GM15510 (cell line): ENCODE measurements at regions not wholly inside any gene's neighbourhood (a gene's known extent, or its start where the extent isn't known, plus 50 kb on each side); places are given as distances from the start of the nearest gene placed in this dataset.

Experiments
- POLR2A ChIP-seq: IDR thresholded peaks from 3 replicates; pipeline ENCODE4 v1.6.1; 2011; ENCODE audit warnings: borderline replicate concordance; ENCODE audit not compliant: insufficient read length; ENCODE audit errors: extremely low read depth

DNA sequence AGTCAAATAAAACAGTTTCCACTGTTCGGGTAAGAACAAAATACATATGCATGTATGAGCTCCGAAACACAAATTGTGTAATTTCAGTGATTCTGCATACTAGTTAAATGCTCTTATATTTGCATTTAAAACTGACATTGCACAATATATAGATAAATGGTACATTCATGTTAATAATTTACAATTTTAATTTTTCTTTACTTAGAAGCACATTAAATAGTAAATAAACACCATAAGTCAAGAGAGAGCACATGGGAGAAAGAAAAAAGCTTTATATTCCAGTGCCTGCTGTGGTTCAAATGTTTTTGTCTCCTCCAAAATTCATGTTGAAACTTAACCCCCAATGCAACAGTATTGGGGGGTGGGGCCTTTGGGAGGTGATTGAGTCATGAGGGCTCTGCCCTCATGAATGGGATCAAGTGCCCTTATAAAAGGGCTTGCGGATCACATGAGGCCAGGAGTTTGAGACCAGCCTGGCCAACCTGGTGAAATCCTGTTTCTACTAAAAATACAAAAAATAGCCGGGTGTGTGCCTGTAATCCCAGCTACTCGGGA lies 322.9 kb downstream of the BCOR start:
- TF ChIP-seq POLR2A: no peak

DNA sequence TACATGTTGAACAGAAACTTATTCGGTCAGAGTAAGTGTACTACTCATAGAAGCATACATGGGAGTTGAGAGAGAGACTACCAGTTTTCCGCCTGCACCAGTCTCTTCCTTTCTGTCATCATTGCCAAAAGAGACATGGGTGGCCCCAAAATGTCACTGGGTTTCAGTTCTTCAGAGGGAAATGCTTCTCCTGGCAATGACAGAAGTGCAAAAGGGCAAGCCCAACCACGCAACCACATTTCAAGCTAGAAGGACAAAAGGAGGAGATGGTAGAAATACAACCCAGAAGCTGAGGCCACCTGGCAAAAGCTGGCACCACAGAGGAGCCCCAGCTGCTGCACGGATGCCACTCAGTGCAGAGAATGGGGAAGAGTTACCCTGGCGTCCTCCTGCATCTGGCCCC lies 320.1 kb downstream of the BCOR start:
- TF ChIP-seq POLR2A: no peak

DNA sequence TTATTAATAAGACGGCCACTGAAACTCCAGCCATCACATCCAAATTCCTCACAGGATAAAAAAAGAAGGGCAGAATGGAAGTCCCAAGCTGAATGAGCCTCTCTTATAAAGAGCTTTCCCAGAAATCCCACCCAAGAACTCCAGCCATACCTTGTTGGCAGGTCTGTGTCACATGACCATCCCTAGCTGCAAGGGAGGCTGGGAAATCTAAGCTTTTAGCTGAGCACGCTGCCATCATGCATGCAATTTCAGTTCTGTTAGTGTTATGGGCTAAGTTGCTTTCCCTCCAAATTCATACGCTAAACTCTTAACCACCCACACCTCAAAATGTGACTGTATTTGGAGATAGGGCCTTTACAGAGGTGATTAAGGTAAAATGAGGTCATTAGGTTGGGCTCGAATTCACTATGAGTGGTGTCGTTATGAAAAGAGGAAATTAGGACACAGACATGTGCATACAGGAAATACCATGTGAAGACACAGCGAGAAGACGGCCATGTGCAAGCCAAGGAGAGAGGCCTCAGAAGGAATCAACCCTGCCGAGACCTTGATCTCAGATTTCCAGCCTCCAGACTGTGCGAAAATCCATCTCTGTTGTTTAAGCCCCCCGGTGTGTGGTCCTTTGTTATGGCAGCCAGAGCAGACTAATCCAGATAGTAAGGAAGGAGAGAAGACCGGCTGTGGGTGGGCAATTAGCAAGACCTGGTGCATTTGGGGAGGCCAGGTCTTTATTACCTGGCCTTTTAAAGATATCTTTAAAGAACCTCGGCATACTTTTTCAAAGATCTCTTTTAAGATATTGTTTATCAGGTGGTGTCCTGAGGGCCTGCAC lies 317.6 kb downstream of the BCOR start:
- TF ChIP-seq POLR2A: no peak

- no peak for TF ChIP-seq POLR2A
Observed at GRCh38 chrX:39782276-39782675, 315.5 kb downstream of the BCOR start.

GRCh38 chrX:39787999-39788398 lies 309.8 kb downstream of the BCOR start:
- TF ChIP-seq POLR2A: no peak

GRCh38 chrX:39788521-39788920 lies 309.2 kb downstream of the BCOR start:
- no peak for TF ChIP-seq POLR2A

- TF ChIP-seq POLR2A: no peak
Observed at GRCh38 chrX:39791691-39792090, 306.1 kb downstream of the BCOR start.

DNA sequence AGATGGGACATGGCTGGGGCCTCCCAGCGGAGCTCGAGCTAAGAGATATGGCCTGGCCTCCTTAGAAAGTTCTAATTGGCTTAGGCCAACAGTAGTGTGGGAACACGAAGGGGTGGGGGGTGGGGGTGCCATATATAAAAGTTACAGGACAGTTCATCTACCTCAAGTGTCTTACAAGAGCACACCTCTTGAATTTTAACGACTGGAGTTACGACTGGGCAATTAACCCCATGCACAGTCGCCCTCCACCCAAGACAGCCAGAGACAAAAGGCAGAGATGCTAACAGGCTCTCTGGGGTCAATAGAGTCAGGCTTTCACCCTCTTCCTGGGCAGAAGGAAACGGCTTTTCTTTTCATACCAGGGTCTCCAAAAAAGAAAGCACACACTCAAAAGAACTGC lies 302.2 kb downstream of the BCOR start:
- TF ChIP-seq POLR2A: no peak

DNA sequence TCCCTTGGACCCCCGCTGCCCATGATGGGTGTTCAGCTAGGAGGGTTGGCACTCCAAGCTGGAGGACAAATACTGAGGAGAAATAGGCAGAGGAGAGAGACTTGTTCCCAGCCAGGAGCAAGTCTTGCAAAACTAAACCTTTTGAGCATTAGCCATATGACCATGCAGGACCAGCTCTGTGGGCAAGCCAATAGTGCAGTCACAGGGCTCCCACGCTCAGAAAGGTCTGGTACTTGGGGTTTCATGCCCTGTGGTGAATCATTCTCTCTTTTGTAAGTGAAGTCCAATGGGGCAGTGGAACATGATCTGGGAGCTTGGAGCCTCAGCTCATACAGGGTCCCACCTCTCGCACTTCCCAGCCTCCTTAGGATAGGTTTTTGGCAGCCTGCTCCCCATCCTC lies 300.9 kb downstream of the BCOR start:
- no peak for TF ChIP-seq POLR2A

DNA sequence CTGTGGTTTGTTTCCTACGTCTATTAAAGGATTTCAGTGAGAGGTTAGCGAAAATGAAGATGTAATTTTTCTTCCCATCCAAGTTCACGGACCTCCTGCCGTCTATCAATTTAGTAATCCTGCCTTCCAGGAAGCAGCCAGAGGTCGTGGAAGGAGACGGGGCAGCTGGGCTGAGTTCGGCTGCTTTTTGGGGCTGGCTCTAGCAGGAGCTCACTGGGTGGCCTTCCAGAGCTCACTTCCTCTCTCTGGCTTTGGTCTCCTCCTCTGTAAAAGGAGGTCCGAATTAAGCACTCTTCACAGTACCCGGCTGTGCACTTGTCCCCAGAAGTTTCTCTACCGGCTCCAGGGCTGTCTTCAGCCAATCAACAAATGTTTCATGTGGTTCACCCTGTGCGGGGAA lies 295.4 kb downstream of the BCOR start:
- no peak for TF ChIP-seq POLR2A

DNA sequence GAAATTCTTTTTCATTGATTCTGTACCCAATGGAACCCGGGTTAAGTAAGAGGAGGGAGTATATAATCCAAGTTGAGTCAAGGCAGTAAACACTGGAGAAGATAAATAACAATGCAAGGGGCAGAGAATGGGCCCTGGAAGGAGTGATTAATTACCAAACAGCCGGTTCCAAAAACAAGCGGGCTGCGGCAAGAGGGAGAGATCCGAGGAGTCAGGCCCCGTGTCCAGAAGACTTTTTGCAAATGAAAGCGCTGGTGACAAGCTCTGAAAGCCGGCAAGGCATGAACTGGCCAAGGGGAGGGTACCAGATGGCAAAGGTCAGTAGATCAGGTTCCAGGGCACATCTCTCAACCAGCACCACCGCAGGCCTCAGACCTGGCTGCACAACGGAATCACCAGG lies 294.9 kb downstream of the BCOR start:
- TF ChIP-seq POLR2A: no peak

DNA sequence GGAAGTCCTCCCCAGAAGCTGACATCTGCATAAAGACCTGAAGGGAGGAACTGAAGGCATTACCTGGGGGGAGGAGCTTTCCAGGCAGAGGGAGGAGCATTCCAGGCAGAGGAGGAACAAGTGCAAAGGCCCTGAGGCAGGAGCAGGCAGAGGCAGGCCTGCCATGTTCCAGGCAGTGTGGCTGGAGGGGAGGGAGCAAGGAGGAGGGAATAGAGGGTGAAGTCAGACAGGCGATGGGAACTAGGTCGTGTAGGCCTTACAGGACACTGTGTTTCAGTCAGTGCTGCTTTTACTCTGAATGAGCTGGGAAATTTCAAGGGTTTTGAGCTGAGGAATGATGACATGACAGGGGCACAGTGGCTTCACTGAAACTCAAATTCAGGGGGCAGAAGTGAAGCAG lies 292.7 kb downstream of the BCOR start:
- no peak for TF ChIP-seq POLR2A

- TF ChIP-seq POLR2A: no peak
Observed at GRCh38 chrX:39805825-39806224, 291.9 kb downstream of the BCOR start.

DNA sequence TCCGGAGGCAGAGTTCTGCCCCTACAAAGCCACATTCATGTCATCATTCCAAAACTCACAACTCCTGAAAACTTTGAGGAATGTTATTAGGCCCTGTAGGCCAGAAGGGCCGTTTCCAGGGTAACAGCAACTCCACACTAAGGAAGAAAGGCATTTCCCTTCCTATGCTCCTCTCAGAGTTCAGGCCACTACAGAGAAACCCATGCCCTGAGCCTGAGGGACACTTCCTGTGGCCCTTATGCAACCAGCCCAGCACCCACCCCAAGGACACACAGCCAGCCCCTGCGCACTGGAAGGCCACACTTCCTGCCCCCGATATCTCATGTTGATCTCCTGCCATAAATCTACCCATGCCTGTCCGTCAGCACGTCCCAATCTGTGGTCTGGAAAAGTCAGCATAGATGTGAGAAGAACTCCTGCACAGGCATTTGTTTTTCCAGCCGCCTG lies 289.3 kb downstream of the BCOR start:
- no peak for TF ChIP-seq POLR2A

DNA sequence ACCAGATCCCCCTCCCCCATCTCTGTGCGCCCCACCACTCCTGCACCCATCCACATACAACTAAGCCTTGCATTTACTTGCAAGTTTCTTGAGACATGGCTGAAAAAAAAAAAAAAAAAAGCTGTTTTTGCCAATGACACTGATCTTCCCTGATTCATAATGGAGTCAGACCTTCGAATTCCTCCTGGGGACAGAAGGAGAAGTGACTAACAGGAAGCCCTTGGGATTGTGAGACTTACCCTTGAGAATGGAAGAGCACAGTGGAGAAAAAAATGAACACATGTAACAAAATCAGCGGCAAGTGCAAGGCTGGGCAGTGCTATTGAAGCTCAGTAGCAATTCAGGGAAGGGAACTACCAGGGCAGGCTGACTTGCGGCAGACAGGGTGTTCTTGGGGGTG lies 288.4 kb downstream of the BCOR start:
- TF ChIP-seq POLR2A: no peak

DNA sequence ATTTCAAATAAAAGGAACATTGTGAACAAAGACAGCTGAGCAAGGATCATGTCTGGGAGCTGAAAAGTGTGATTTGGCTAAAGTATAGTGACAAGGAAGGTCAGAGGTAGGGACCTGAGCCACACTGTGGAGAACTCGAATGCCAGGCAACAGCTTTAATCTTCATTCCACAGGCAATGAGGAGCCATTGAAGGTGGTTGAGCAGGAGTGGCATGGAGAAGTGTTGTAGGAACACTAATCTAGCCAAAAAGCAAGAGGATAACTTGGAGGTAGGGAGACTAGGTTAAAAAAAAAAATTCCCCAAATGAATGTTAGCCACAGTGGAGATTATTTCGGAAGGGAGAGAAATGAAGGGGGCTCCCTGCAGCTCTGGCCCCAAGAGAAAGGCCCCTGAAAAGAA lies 286.9 kb downstream of the BCOR start:
- TF ChIP-seq POLR2A: no peak
